GM21723 (cell line): ENCODE measurements at regions not wholly inside any gene's neighbourhood (a gene's known extent, or its start where the extent isn't known, plus 50 kb on each side); places are given as distances from the start of the nearest gene placed in this dataset.

Source experiments
- ATAC-seq: cut with Tn5 transposase; IDR thresholded peaks from one replicate; pipeline ENCODE4 v1.9.1; 2021; ENCODE audit warnings: mild to moderate bottlenecking, moderate library complexity; ENCODE audit not compliant: unreplicated experiment

DNA sequence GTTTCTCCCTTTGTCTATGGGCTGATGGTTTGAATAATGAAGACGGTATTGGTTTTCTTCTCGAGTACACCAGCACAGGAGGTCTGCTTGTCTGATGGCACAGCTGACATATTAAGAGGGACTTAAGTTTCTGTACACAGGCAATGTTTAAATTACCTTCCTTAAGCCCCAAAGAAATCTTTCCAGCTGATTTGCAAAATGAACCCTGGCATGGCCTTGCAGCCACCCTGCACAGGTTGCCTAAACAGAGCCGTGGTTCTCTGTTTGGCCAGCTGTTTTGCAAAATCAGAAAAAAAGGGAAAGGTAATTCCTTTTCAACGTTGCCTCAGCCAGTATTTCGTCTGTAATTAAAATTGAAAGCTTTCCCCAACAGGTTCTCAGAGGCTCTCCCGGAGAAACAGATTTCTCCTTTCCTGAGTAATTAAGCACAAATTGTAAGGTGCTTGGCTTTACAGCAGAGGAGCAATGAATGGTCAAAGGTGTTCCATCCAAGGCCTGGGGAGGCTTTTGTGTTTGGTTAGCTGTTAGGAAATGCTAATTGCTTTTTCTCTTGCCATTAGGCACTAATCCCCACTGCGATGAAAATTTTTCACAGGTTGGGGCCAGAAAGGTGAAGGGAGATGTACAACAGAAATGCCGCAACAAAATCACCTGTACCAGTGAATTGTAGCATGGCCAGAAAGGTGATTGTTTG is 138.9 kb downstream of the RASEF start:
- no peak for ATAC-seq
